DND-41 (cell line): ENCODE measurements at regions not wholly inside any gene's neighbourhood (a gene's known extent, or its start where the extent isn't known, plus 50 kb on each side); places are given as distances from the start of the nearest gene placed in this dataset.

Source experiments
- ATAC-seq: fragments of 200-7000 bp; cut with Tn5 transposase; 3 replicates; pipeline ENCODE4 v1.9.1; 2021; ENCODE audit warnings: low read depth; ENCODE audit not compliant: insufficient read depth
- DNase-seq: peaks from one replicate; pipeline ENCODE4 v3.0.0-alpha.2; 2020
- H2AFZ ChIP-seq: 2 replicates; pipeline ENCODE4 v1.6.0; 2012; ENCODE audit warnings: low read depth, low read length
- H3K27ac ChIP-seq: 2 replicates; pipeline ENCODE4 v1.5.1; 2012; ENCODE audit warnings: low read length, inconsistent platforms
- H3K27me3 ChIP-seq: fragments of 200-600 bp; sonication (generic); 2 replicates; pipeline ENCODE4 v1.6.0; 2012; ENCODE audit warnings: low read length, mild to moderate bottlenecking, inconsistent platforms; ENCODE audit not compliant: insufficient read depth, poor library complexity
- H3K36me3 ChIP-seq: 2 replicates; pipeline ENCODE4 v1.5.1; 2012; ENCODE audit warnings: low read length, inconsistent platforms; ENCODE audit not compliant: insufficient read depth
- H3K4me1 ChIP-seq: 2 replicates; pipeline ENCODE4 v1.5.1; 2012; ENCODE audit warnings: mild to moderate bottlenecking, low read length; ENCODE audit not compliant: insufficient read depth
- H3K4me2 ChIP-seq: 2 replicates; pipeline ENCODE4 v1.6.0; 2012; ENCODE audit warnings: mild to moderate bottlenecking, moderate library complexity, low read length, inconsistent platforms; ENCODE audit not compliant: insufficient read depth
- H3K4me3 ChIP-seq, 2 experiments: fragments of 200-600 bp in 1 of 2; shearing (Covaris generic) in 1 of 2; 2 replicates each; pipeline ENCODE4 v1.5.1; 2012 to 2016; ENCODE audit warnings: inconsistent platforms in 2 of 2, low read length in 2 of 2, mild to moderate bottlenecking in 2 of 2, low read depth in 1 of 2, moderate library complexity in 1 of 2
- H3K79me2 ChIP-seq: 2 replicates; pipeline ENCODE4 v1.6.0; 2012; ENCODE audit warnings: low read length, inconsistent platforms; ENCODE audit not compliant: insufficient read depth
- H3K9ac ChIP-seq: 2 replicates; pipeline ENCODE4 v1.6.0; 2012; ENCODE audit warnings: low read depth, mild to moderate bottlenecking, inconsistent platforms, low read length, moderate library complexity
- H3K9me3 ChIP-seq: 2 replicates; pipeline ENCODE4 v1.5.1; 2012; ENCODE audit warnings: low read length, moderate library complexity, mild to moderate bottlenecking, inconsistent platforms; ENCODE audit not compliant: insufficient read depth, severe bottlenecking
- H4K20me1 ChIP-seq: 2 replicates; pipeline ENCODE4 v1.6.0; 2012; ENCODE audit warnings: low read length; ENCODE audit not compliant: insufficient read depth
- EZH2 ChIP-seq: IDR thresholded peaks from 3 replicates; pipeline ENCODE4 v1.6.1; 2012; ENCODE audit warnings: borderline replicate concordance, low read depth, mild to moderate bottlenecking, moderate library complexity, low read length, inconsistent platforms; ENCODE audit not compliant: severe bottlenecking
- TF ChIP-seq, protein P1 (sequence below): IDR thresholded peaks from 2 replicates; pipeline ENCODE4 v1.5.1; 2012; ENCODE audit warnings: borderline replicate concordance, low read length, moderate library complexity, mild to moderate bottlenecking; ENCODE audit not compliant: poor library complexity, severe bottlenecking; ENCODE audit errors: extremely low read depth

DNA sequence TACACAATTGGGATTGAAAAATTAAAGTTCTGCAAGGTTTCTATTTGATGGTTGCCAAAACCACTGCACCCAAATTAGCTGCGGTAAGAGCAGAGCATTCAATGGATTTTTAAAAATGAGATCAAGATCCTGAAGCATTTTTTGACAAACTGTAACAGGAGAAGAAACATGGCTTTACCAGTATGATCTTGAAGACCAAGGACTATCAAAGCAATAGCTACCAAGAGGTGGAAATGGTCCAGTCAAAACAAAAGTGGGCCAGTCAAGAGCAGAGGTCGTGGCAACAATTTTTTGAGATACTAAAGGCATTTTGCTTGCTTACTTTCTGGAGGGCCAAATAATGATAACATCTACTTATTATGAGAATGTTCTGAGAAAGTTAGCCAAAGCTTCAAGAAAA, 186.8 kb downstream of the RDH14 start:
- no peaks in the 10 kb centered on the region for H3K79me2 ChIP-seq
- H3K36me3 ChIP-seq, result no peaks in the 10 kb centered on the region
- H3K4me3 ChIP-seq, result no peak overlapping the region
- no peak overlapping the region for H3K27ac ChIP-seq
- no peak overlapping the region for H3K4me2 ChIP-seq
- H2AFZ ChIP-seq, result no peak overlapping the region
- peaks cover 13% of the 10 kb centered on the region for H3K27me3 ChIP-seq
- TF ChIP-seq, protein P1, sequence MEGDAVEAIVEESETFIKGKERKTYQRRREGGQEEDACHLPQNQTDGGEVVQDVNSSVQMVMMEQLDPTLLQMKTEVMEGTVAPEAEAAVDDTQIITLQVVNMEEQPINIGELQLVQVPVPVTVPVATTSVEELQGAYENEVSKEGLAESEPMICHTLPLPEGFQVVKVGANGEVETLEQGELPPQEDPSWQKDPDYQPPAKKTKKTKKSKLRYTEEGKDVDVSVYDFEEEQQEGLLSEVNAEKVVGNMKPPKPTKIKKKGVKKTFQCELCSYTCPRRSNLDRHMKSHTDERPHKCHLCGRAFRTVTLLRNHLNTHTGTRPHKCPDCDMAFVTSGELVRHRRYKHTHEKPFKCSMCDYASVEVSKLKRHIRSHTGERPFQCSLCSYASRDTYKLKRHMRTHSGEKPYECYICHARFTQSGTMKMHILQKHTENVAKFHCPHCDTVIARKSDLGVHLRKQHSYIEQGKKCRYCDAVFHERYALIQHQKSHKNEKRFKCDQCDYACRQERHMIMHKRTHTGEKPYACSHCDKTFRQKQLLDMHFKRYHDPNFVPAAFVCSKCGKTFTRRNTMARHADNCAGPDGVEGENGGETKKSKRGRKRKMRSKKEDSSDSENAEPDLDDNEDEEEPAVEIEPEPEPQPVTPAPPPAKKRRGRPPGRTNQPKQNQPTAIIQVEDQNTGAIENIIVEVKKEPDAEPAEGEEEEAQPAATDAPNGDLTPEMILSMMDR, result no peak
- no peak for TF ChIP-seq EZH2
- no peaks in the 10 kb centered on the region for H3K9me3 ChIP-seq
- H3K4me1 ChIP-seq, result no peaks in the 10 kb centered on the region
- no peak for ATAC-seq
- no peak for DNase-seq
- no peak overlapping the region for H3K9ac ChIP-seq
- no peaks in the 10 kb centered on the region for H4K20me1 ChIP-seq

DNA sequence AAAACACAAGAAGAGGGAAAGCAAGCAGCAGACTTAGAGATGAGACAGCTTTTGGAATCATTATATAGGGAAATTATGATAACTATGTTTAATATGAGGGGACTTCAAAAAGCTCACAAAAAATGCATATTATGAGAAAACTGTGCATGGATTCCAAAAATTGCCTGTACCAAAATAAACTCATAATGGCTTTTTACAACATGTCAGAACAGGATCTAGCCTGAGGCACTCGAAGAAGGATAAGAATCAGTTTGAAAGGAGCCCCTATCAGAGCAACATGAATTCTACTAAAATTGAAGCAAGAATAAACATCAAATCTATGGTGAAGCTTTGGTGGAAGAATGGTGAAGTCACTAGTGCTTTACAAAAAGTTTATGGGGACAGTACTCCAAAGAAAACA, 187.4 kb downstream of the RDH14 start:
- no peak overlapping the region for H3K9ac ChIP-seq
- DNase-seq (no peak), ATAC-seq (no peak)
- H3K27me3 ChIP-seq, result peaks cover 13% of the 10 kb centered on the region
- H3K79me2 ChIP-seq, result no peaks in the 10 kb centered on the region
- TF ChIP-seq, protein P1, result no peak
- TF ChIP-seq EZH2, result no peak
- no peak overlapping the region for H3K4me3 ChIP-seq
- no peaks in the 10 kb centered on the region for H4K20me1 ChIP-seq
- H3K36me3 ChIP-seq, result no peaks in the 10 kb centered on the region
- no peaks in the 10 kb centered on the region for H3K4me1 ChIP-seq
- no peaks in the 10 kb centered on the region for H3K9me3 ChIP-seq
- no peak overlapping the region for H2AFZ ChIP-seq
- no peak overlapping the region for H3K4me2 ChIP-seq
- no peak overlapping the region for H3K27ac ChIP-seq

DNA sequence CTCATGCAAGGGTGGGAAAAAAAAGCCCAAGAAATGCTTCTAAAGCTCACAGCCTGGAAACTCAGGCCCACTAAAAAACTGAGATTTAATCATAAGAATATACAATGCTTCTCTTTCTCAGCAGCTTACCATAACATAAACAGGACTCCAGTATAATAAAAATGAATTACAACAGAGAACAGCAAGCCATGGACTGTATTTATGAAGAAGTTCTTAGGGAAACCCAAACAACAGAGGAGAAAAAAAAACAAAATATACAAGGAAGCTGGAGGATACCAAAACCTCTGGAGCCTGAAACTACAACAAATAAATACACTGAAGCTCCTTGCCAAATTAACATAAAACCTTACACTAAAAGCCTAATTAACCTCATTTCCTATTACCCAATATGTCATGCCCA, 187.8 kb downstream of the RDH14 start:
- Histone ChIP-seq H3K27ac (no peak overlapping the region), H3K9me3 (no peaks in the 10 kb centered on the region), H3K4me1 (no peaks in the 10 kb centered on the region), H3K4me2 (no peak overlapping the region), H3K27me3 (peaks cover 13% of the 10 kb centered on the region), H3K4me3 (no peak overlapping the region), H3K9ac (no peak overlapping the region), H3K79me2 (no peaks in the 10 kb centered on the region), H4K20me1 (no peaks in the 10 kb centered on the region), H3K36me3 (no peaks in the 10 kb centered on the region), H2AFZ (no peak overlapping the region)
- DNase-seq (no peak), ATAC-seq (no peak)
- no peak for TF ChIP-seq EZH2
- TF ChIP-seq, protein P1, result no peak

DNA sequence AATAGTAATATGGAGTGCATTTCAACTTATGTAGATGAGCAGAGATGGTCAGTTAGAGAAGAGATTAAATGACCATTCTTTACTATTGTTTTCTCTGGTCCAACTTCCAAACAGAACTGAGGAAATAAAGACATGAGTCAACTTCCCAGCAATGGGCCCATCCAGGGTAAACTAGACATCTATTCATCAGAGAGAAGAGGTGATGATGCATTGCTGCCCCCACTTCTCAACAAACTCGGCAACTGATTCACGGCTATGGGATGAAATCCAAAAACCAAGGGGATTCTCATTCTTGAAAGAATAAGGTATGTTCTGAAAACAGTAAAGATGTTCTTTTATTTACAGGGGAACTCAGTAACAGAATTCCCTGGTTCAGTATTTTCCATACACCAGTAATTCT, 190.7 kb downstream of the RDH14 start:
- no peak for TF ChIP-seq EZH2
- TF ChIP-seq, protein P1, result no peak
- Histone ChIP-seq H3K27ac (no peak overlapping the region), H3K4me1 (no peaks in the 10 kb centered on the region), H3K36me3 (no peaks in the 10 kb centered on the region), H3K4me2 (no peak overlapping the region), H3K27me3 (peaks cover 13% of the 10 kb centered on the region), H3K9ac (no peak overlapping the region), H2AFZ (no peak overlapping the region), H3K4me3 (no peak overlapping the region), H3K9me3 (no peaks in the 10 kb centered on the region), H4K20me1 (no peaks in the 10 kb centered on the region), H3K79me2 (no peaks in the 10 kb centered on the region)
- ATAC-seq (no peak), DNase-seq (no peak)
